ENCODE measurements at regions not wholly inside any gene's neighbourhood (a gene's known extent, or its start where the extent isn't known, plus 50 kb on each side); places are given as distances from the start of the nearest gene placed in this dataset.

DNA sequence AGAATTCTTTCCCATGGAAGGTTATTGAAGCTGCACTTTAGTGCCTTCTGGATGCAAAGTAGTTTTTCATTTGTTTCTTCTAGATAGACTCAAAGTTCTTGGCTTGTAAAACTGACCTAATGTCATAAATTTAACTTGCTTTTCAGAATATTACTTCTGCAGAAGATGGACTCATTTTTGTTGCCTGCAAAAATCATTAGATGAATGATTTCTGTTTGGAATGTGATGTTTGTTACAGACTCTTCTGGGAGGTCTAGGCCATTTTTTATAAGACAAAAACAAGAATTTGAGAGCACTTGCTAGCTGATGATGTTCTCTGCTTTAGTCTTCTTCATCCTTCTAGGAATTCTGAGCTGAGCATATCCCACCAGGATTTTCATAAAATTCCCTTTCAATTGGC is 308.6 kb upstream of the GIMD1 start:
- no peak for DNase-seq (ENCODE audit: low read depth in 2 of 2)

DNA sequence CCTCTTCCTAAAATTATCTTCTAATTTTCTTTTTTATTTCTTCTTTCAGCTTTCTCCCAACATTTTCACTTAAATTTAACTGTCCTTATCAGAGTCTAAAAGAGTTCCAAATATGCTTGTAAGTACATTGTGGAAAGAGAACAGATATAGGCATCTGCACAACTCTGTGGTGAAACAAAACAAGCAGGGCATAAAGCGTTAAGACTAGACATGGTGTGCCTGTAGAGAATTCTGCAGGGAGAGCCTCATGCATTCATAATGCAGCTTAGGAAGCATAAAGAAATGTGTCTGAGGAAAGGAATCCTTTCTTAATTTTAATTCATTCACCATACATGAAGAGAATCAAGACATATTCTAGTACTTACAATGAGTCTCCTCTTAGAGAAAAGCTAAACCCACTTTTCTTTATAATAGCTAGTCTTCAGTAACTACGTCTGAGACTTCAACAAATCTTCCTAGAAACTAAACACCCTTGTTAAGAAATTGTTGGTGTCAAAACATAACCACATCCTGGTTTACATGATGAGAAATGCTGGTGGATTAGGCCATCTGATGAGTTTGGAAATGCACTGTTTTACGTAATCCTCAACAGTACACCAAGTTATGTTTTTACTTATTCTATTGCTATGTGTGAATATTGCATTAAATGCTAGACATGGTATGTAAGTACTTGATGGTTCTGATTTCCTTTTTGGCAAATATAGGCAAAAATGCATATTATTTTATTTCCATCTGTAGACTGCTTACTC is 307.8 kb upstream of the GIMD1 start:
- no peak for DNase-seq (ENCODE audit: low read depth in 2 of 2)

- no peak for DNase-seq (ENCODE audit: low read depth in 2 of 2)
Observed at GRCh38 chr4:106671716-106672115, 303.1 kb upstream of the GIMD1 start.

- DNase-seq (ENCODE audit: low read depth in 2 of 2) = no peak
Observed at GRCh38 chr4:106670976-106671375, 302.4 kb upstream of the GIMD1 start.

DNA sequence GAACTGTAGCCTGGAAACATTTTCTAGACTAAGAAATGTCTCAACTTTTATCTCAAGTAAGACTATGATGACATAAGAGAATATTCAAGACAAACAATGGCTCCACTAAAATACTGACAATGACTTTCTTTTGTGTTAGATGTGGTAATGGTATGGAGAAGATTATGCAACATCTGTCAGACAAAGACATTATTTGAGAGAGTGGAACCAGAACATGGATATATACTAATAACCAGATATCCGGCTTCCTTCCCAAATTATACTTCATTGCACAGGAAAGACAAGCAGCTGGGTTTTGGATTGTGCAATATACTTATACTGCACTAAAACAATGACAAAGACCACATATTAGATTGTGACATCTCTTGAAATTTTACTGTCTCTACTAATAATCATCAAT is 290.8 kb upstream of the GIMD1 start:
- DNase-seq (ENCODE audit: low read depth in 2 of 2) = no peak

DNA sequence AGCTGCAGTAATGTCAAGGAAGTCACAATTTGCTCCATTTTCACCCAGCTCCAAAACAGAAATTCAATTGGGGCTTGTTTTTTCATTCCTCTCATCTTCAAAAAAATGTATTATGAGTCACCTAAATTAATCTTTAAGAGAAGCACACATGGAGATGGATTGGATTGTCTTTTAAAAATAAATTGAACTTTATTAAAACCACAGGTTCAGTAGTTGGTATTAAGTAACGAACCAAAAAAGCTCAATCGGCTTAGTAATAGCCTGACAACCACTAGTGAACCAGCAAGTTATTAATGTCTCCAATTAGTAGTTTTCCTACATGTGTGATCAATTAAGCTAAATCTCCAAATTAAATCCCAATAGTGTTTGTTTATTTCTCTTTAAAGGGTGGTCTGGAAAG is 283.5 kb upstream of the GIMD1 start:
- no peak for DNase-seq (ENCODE audit: low read depth in 2 of 2)

- DNase-seq (ENCODE audit: low read depth in 2 of 2) = no peak
Observed at GRCh38 chr4:106650701-106651100, 282.1 kb upstream of the GIMD1 start.

DNA sequence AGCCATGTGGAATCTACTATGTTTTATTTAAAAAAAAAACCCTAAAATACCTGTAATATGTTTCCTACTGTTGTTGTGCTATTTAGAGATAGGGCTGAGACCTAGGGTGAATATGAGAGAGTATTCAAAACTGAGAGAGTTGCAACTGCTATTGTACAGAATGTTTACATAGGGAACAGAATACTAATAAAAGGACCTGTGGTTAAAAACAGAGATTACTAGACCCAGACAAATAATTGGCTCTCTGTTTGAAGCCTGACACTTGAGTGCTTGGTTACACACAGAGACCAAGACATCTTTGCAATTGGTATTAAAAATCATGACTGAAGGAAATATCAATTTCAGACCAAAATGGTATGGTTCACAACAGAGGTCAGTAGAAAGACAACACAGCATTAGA is 278.9 kb upstream of the GIMD1 start:
- DNase-seq (ENCODE audit: low read depth in 2 of 2) = no peak

DNA sequence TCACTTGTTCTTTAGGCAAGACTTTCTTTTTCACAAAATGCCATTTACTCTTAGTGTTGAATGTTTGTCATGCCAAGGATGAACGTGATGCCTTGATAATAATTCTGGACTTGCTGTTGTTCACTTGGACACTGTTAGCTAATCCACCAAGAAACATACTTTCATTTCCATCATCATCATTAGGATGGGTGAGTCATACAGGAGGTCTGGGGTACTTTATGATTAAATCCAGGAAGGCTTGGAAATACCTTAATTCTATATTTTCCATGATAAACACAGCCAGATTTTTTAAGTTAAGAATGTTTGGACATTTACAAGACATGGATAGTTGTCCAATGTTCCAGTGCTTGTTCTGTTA is 260.7 kb upstream of the GIMD1 start:
- no peak for DNase-seq (ENCODE audit: low read depth in 2 of 2)

- no peak for DNase-seq (ENCODE audit: low read depth in 2 of 2)
Observed at GRCh38 chr4:106628586-106629267, 260.1 kb upstream of the GIMD1 start.

DNA sequence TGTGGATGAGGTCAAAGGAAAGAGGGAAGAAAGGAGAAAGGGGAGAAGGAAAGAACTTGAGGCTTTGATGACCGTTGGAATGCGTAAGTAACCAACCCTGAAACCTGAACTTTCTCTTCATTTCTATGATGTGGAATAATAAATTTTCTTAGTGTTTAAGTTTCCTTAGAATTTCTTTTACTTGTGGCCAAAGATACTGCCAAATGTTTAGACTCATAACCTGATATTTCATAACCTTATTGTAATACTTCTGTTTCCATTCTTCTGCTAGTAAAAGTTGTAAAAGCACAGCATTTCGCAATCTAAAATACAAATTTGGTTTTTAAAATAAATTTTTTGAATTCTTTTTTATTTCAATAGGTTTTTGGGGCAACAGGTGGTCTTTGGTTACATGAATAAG is 258.5 kb upstream of the GIMD1 start:
- no peak for DNase-seq (ENCODE audit: low read depth in 2 of 2)

DNA sequence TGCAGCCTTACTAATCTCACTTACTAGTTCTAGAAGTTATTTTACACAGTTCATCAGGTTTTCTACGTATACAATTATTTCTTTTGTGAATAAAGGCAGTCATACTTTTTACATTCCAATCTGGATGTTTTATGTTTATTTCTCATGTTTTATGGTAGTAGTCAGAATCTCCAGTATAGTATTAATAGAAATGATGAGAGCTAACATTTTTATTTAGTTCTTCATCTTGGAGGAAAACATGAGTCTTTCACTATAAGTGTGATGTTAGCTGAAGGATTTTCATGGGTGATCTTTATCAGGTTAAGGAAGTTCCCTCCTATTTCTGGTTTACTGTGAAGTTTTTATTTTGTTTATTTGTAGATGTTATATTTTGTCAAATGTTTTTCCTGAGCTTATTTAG is 256.1 kb upstream of the GIMD1 start:
- no peak for DNase-seq (ENCODE audit: low read depth in 2 of 2)

GRCh38 chr4:106618956-106619355 is 250.4 kb upstream of the GIMD1 start:
- no peak for DNase-seq (ENCODE audit: low read depth in 2 of 2)

- DNase-seq (ENCODE audit: low read depth in 2 of 2) = no peak
Observed at GRCh38 chr4:106615961-106616360, 247.4 kb upstream of the GIMD1 start.

- no peak for DNase-seq (ENCODE audit: low read depth in 2 of 2)
Observed at GRCh38 chr4:106615410-106615945, 246.9 kb upstream of the GIMD1 start.

DNA sequence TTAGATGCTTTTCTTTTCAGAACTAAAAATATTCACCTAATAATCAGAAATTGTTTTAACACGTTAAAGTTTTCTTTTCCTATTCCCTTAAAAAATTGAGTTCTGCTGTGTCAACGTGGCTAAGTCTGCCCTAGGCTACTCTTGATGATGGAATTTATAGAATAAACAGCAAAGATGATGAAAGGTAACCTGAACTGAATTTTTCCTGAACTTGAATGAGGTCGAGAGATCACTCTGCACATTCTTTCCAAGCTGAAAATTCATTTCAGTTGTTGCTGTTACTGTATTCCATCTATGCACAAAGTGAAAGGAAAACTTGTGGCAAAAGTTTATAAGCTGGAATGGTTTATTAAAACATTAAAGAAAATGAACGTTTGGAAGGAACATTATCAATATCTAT is 245.9 kb upstream of the GIMD1 start:
- no peak for DNase-seq (ENCODE audit: low read depth in 2 of 2)

GRCh38 chr4:106609917-106610316 is 241.3 kb upstream of the GIMD1 start:
- no peak for DNase-seq (ENCODE audit: low read depth in 2 of 2)

GRCh38 chr4:106607558-106607957 is 239.0 kb upstream of the GIMD1 start:
- no peak for DNase-seq (ENCODE audit: low read depth in 2 of 2)

- DNase-seq (ENCODE audit: low read depth in 2 of 2) = no peak
Observed at GRCh38 chr4:106604319-106605051, 235.9 kb upstream of the GIMD1 start.

DNA sequence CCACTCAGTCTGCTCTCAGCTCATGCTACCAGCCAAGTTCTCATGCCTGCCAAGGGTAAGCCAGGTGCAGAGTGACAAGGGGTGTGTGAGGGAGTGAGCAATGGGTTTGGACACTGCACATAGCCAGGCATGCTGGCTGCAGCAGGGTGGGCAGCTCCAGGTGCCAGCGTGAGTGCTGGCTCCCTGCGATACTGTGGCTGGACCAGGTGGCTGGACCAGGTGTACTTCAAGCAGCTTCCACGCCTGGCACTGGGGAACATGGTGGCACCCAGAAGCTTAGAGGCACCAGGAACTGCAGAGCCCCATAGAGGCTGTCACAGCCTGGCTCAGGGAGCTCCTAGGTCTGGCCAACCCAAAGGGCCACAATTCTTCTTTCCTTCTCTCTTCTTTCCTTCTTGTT is 234.9 kb upstream of the GIMD1 start:
- DNase-seq (ENCODE audit: low read depth in 2 of 2) = no peak

DNA sequence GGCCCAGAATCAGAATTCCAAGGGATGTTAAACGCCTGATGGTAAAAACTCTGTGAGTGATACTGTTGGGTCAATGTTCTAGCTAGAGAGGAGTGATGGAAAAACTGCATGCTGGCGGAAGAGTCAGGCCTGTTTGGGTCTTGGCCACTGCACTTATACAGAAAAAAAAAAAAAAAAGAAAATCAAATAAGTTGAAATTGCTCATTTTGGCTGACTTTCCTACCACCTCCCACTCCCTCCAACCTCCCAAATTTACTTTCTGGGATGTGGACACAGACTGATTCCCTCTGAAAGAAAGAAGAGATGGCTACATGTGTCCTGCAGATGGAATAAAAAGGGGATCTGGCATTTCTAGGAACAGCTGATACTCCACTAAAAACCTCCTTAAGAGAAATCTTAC is 234.1 kb upstream of the GIMD1 start:
- no peak for DNase-seq (ENCODE audit: low read depth in 2 of 2)

- no peak for DNase-seq (ENCODE audit: low read depth in 2 of 2)
Observed at GRCh38 chr4:106601519-106601918, 232.9 kb upstream of the GIMD1 start.

DNA sequence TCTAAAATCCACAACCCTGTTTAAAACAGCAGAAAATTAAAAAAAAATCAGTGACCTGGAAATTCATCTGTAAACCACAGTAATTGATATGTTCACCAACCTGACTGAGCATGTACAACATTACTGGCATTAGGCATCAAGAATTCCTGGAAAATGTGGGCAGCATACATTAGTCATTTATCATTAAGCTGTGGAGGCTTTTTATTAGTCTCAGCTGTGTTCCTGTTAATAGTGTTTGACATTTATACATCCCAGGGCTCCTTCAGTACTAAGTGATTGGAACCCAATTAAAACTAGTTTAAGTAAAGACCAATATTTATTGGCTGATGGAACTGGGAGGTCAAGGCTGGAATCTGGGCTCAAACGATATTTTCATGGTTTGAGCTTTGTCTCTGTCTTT is 227.3 kb upstream of the GIMD1 start:
- no peak for DNase-seq (ENCODE audit: low read depth in 2 of 2)
